Activated CD4-positive, CD25-positive, alpha-beta regulatory T cell treated with anti-CD3 and anti-CD28 coated beads, Interleukin-2, amount 50 U/mL, for 24 hours (primary cell): ENCODE measurements at regions not wholly inside any gene's neighbourhood (a gene's known extent, or its start where the extent isn't known, plus 50 kb on each side); places are given as distances from the start of the nearest gene placed in this dataset.

Experiments
- ATAC-seq, 2 donors: fragments of 150-1000 bp; cut with Tn5 transposase; one replicate each; pipeline ENCODE4 v1.10.0; 2021; ENCODE audit warnings: mild to moderate bottlenecking in 1 of 2, moderate library complexity in 1 of 2

GRCh38 chr9:110099236-110100095, 108.5 kb downstream of the C9orf152 start:
- ATAC-seq: no peak

DNA sequence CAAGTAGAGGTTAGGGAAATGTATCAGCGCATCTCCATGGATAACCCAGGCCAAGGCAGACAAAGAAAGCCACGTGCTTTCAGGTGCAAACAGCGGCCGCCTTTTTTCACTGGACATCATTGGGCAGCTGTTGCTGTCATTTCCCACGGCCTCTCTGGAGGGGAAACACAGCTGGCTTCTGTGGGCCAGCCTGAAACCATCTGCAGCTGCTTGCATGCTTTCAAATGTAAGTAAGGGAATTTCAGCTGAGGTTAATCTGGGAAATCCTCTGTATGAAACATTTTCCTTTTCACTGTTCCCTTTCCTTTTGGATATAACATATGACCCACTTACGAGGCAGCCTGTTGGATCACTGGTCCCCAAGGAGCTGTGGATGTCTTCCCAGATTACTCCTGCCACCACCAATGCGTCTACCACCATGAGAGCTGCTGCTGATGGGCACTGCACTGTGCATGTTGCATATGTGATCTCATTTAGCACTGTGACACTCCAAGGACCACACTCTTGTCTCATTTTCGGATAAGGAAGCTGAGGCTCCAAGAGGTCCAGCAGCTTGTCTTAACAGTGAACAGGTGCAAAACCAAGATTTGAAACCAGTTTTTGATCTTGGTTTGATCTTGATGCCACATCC, 106.3 kb downstream of the C9orf152 start:
- ATAC-seq: no peak

DNA sequence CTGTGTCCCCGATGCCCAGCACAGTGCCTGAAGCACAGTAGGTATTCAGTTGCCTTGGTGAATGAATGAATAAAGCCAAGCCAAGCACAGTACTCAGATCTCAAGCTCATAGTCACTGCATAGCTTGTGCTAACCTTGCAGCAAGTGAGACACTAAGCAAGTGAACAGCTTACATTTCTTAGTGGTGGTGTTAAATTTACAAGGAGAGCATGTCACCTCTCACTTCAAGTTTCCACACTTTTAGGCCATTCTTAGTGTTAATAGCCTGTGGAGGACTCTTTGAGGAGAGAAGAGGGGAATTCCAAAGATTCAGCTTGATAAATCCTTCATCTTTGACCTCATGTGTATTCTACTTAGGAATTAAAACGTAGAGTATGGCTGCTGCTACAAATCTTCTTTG, 104.7 kb downstream of the C9orf152 start:
- ATAC-seq: no peak

DNA sequence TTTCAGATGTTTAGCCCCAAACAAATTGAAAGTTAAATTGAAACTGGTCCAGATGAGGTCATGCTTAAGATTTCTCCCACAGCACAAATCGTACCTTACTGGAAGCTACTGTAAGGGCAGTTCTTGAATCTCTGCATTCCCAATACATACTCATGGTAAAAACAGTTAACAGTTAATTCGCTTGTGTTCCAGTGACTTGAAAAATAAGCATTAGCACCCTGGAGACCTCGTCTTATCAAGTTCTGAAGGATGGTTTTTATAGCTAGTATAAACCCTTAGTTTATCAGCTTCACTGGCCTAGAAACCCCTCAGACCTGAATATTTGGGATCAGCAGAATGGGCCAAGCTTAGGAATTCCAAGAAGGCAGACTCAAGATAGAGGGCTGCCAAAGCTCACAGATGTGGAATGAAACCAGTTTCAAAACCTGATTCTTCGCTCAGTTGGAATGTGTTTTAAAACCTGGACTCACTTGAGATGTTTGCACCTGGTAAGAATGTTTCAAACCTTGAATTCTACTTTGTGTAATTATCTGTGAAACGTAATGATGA, 103.6 kb downstream of the C9orf152 start:
- ATAC-seq: no peak

DNA sequence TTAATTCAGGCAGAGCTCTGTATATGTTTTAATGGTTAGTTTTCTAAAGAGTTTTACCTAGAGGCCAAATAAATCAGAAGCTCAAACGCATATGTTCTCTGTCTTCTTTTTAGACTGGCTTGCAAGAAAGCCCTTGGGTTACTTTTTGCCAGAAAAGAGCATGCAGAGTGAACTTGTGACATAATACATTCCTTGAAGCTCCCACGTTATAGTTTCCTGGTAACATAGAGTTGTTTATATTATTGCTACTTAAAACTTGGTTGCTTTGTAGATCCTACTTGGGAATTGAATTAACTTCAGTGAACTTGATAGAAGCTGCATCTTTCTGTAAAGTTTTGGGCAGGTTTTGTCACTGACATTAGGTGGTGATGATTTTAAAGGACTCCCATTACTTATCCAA, 102.9 kb downstream of the C9orf152 start:
- ATAC-seq: no peak

DNA sequence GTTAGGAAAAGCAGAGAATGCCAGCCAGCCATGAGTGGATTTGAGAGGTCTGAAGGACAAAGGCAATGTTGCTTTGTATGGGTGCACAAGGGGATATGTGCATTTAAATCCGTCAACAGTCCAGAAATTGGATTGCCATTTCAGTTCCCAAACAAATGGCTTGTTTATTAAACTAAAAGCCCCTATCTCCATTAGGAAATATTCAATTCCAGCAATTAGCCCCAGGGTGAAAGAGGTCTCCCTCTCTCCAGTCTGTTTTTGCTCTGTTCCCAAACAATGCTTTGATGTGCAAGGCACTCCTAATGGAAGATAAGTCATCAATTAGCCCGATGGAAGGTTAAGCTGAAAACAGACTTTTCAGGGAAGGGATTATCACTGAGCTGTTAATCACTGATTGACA, 101.3 kb downstream of the C9orf152 start:
- ATAC-seq: no peak

DNA sequence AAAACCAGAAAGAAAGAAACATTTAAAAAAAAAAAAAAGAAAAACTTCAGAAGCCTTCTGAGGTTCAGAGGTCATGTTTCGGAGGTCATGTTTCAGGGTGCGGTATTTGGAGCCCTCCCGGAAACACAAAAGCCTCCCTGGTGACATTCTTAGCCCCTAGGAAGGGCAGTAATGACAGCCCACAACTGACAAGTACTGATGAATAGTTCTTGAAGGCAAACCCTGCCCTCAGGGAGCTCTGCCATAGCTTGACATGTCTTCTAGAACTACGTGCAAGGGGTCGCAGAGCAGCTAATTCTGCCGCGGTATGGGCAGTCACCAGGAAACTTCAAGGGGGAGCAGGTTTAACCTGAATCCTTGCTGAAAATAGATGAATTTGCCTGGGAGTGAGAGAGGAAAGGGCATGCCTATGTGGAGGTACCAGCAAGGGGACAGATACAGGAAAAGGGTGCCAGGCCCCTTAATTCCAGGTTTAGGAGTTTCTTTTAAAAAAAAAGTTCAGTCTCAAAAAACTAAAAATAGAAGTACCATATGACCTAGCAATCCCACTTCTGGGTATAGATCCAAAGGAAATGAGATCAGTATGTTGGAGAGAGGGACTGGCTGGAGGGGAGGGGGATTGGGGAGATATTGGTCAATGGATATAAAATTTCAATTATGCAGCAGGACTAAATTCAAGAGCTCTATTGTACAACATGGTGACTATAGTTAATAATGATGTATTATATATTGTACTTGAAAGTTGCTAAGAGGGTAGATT, 98.4 kb downstream of the C9orf152 start:
- no peak for ATAC-seq

- no peak for ATAC-seq
These were observed 97.8 kb downstream of the C9orf152 start for GRCh38 chr9:110110154-110110553.

- ATAC-seq: no peak
These were observed 96.1 kb downstream of the C9orf152 start for GRCh38 chr9:110111868-110112267.

DNA sequence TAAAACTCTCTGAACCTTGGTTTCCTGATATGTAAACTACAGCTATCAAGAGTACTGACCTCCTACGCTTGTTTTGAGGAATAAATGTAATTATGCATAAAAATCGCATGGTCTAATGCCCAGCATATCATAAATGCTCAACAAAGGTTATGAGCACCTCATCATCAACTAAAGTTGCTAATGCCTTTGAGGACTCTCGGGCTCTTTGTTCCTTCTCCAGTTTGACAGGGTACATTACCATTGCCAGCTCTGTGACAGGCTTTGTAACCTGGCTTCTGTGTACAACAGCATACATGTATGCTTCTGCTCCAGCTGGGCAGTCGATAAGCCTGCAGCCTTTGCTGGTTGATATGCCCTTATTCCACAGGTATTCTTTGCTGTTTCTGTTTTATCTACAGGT, 95.2 kb downstream of the C9orf152 start:
- no peak for ATAC-seq

- no peak for ATAC-seq
These were observed 93.7 kb downstream of the C9orf152 start for GRCh38 chr9:110114086-110114858.

GRCh38 chr9:110114859-110115201, 93.1 kb downstream of the C9orf152 start:
- no peak for ATAC-seq

GRCh38 chr9:110115341-110115820, 92.6 kb downstream of the C9orf152 start:
- no peak for ATAC-seq

- no peak for ATAC-seq
These were observed 92.0 kb downstream of the C9orf152 start for GRCh38 chr9:110115826-110116542.

- ATAC-seq: no peak
These were observed 91.4 kb downstream of the C9orf152 start for GRCh38 chr9:110116543-110116885.

- no peak for ATAC-seq
These were observed 86.8 kb downstream of the C9orf152 start for GRCh38 chr9:110121170-110121569.

GRCh38 chr9:110123341-110124095, 84.4 kb downstream of the C9orf152 start:
- no peak for ATAC-seq

- no peak for ATAC-seq
These were observed 83.5 kb downstream of the C9orf152 start for GRCh38 chr9:110124439-110124838.

DNA sequence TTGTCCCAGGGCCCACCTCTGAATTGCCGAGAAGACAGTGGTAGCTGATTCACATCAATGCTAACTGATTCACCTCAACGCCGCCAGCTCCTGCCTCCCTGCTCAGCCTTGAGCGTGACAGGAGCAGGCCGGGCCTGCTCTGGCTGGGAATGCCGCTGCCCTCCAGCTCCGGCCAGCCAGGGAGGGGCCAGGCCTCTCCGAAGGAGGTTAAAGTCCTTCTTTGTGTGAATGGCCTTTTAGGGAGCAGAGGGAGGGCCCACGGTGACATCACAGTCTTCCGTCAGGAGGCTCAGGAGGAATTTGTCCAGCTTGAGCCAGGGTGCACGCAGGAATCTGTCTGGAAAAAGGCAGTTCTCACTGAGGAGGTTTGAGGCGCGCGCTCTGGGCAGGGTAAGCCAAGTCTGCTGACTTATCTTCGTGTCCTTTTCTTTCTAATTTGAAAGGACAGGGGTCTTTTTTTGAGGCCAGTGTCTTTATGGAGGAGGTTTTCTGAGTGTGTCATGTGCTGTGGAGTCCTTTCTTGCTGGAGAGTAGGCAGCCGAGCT, 82.7 kb downstream of the C9orf152 start:
- no peak for ATAC-seq

DNA sequence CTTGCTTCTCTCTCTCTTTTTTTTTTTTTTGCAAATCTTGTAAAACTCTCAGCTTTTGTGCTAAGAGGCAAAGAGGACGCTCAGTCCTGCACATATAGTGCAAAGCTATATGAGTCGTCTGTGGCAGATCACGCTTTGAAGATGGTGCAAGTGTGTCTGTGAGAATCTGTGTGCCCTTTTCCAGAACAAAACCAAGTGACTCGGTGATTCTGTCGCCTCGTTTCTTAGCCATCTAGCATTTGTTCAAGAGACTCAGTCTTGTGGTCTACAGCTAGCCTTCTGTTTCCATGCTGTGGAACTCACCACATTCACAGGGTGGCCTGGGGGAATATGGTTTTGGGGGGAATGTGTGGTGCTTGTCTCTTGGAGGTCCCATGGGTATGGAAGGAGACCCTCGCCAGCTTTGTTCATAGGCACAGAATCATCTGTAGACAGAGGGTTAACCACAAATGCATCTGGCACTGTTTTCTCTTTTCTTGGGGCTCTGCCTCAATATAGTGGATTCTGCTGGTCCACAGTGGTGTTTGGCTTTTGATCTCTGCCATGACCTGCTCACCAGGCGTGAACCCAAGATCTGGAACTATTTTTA, 82.1 kb downstream of the C9orf152 start:
- ATAC-seq: no peak
